ENCODE measurements at regions not wholly inside any gene's neighbourhood (a gene's known extent, or its start where the extent isn't known, plus 50 kb on each side); places are given as distances from the start of the nearest gene placed in this dataset.

DNA sequence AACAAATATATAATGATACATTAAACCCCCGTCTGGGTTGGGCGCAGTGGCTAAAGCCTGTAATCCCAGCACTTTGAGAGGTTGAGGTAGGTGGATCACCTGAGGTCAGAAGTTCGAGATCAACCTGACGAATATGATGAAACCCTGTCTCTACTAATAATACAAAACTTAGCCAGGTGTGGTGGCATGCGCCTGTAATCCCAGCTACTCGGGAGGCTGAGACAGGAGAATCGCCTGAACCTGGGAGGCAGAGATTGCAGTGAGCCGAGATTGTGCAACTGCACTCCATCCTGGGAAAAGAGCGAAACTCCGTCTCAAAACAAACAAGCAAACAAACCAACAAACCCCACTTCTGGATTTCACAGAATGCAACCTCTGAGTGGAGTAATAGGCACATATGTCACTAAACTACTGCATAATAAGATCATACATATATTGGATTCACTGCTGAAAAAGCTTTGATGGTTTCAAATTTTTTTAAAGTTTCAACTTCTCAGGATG, 718.2 kb downstream of the SI start:
- TF ChIP-seq, protein P1, sequence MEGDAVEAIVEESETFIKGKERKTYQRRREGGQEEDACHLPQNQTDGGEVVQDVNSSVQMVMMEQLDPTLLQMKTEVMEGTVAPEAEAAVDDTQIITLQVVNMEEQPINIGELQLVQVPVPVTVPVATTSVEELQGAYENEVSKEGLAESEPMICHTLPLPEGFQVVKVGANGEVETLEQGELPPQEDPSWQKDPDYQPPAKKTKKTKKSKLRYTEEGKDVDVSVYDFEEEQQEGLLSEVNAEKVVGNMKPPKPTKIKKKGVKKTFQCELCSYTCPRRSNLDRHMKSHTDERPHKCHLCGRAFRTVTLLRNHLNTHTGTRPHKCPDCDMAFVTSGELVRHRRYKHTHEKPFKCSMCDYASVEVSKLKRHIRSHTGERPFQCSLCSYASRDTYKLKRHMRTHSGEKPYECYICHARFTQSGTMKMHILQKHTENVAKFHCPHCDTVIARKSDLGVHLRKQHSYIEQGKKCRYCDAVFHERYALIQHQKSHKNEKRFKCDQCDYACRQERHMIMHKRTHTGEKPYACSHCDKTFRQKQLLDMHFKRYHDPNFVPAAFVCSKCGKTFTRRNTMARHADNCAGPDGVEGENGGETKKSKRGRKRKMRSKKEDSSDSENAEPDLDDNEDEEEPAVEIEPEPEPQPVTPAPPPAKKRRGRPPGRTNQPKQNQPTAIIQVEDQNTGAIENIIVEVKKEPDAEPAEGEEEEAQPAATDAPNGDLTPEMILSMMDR (IDR thresholded peaks at IDR 0.05; ENCODE audit: low read length) = no peak
- no peak for TF ChIP-seq EZH2 (IDR thresholded peaks at IDR 0.05; ENCODE audit: borderline replicate concordance, low read length)
